Transverse colon (tissue), 4 donors: ENCODE measurements at regions not wholly inside any gene's neighbourhood (a gene's known extent, or its start where the extent isn't known, plus 50 kb on each side); places are given as distances from the start of the nearest gene placed in this dataset.

Source experiments
- POLR2AphosphoS5 ChIP-seq, 3 donors: sonication (generic); formaldehyde crosslinking; IDR thresholded peaks; one replicate each; pipeline ENCODE4 v1.6.1; 2016; ENCODE audit warnings: antibody characterized with exemption in 3 of 3
- TF ChIP-seq, protein P1 (sequence below), 5 experiments: fragments of 200-600 bp in 3 of 5; fragments of 450-650 bp in 2 of 5; sonication (generic) in 3 of 5; IDR thresholded peaks; 1 replicate in 2 of 5; 2 replicates in 3 of 5; pipeline ENCODE4 v1.5.1; 2016 to 2017; ENCODE audit warnings: antibody characterized with exemption in 5 of 5, inconsistent platforms in 3 of 5, mild to moderate bottlenecking in 2 of 5, moderate library complexity in 1 of 5

GRCh38 chr4:123578276-123579029 lies 181.9 kb downstream of the SPRY1 start:
- TF ChIP-seq, protein P1, sequence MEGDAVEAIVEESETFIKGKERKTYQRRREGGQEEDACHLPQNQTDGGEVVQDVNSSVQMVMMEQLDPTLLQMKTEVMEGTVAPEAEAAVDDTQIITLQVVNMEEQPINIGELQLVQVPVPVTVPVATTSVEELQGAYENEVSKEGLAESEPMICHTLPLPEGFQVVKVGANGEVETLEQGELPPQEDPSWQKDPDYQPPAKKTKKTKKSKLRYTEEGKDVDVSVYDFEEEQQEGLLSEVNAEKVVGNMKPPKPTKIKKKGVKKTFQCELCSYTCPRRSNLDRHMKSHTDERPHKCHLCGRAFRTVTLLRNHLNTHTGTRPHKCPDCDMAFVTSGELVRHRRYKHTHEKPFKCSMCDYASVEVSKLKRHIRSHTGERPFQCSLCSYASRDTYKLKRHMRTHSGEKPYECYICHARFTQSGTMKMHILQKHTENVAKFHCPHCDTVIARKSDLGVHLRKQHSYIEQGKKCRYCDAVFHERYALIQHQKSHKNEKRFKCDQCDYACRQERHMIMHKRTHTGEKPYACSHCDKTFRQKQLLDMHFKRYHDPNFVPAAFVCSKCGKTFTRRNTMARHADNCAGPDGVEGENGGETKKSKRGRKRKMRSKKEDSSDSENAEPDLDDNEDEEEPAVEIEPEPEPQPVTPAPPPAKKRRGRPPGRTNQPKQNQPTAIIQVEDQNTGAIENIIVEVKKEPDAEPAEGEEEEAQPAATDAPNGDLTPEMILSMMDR (IDR thresholded peaks at IDR 0.05) = no peak
- TF ChIP-seq POLR2AphosphoS5 (IDR thresholded peaks at IDR 0.05) = no peak
